Lower lobe of right lung (tissue), 2 donors: ENCODE measurements at regions not wholly inside any gene's neighbourhood (a gene's known extent, or its start where the extent isn't known, plus 50 kb on each side); places are given as distances from the start of the nearest gene placed in this dataset.
A peak's percentile ranks its signal among the peaks of the same experiment; 100 is the strongest.

Experiments used
- ATAC-seq, 2 donors: fragments of 200-7000 bp; cut with Tn5 transposase; one replicate each; pipeline ENCODE4 v1.9.1; 2020 to 2022; ENCODE audit warnings: mild to moderate bottlenecking in 2 of 2, moderate library complexity in 2 of 2
- DNase-seq: peaks from one replicate; pipeline ENCODE4 v3.0.0-alpha.2; 2020
- H3K27ac ChIP-seq: fragments of 200-600 bp; one replicate; pipeline ENCODE4 v1.8.0; 2022
- H3K27me3 ChIP-seq: fragments of 200-600 bp; one replicate; pipeline ENCODE4 v1.8.0; 2022; ENCODE audit warnings: low read depth
- H3K36me3 ChIP-seq: fragments of 200-600 bp; one replicate; pipeline ENCODE4 v1.8.0; 2022; ENCODE audit warnings: mild to moderate bottlenecking
- H3K4me1 ChIP-seq: fragments of 200-600 bp; one replicate; pipeline ENCODE4 v1.8.0; 2022
- H3K4me3 ChIP-seq: fragments of 200-600 bp; one replicate; pipeline ENCODE4 v1.8.0; 2022; ENCODE audit warnings: mild to moderate bottlenecking
- H3K9me3 ChIP-seq: fragments of 200-600 bp; one replicate; pipeline ENCODE4 v1.8.0; 2022
- intact Hi-C: fragments of 100-400 bp; cut with DNase I; formaldehyde crosslinking; loops from one replicate; pipeline ENCODE4 v1.11.0; 2022
- TF ChIP-seq, protein P1 (sequence below): fragments of 200-600 bp; IDR thresholded peaks from one replicate; pipeline ENCODE4 v1.8.0; 2022; ENCODE audit warnings: antibody characterized with exemption, mild to moderate bottlenecking
- donor health status: DM: no; HTN: yes; CAD: no; lungs with severe emphysema.

DNA sequence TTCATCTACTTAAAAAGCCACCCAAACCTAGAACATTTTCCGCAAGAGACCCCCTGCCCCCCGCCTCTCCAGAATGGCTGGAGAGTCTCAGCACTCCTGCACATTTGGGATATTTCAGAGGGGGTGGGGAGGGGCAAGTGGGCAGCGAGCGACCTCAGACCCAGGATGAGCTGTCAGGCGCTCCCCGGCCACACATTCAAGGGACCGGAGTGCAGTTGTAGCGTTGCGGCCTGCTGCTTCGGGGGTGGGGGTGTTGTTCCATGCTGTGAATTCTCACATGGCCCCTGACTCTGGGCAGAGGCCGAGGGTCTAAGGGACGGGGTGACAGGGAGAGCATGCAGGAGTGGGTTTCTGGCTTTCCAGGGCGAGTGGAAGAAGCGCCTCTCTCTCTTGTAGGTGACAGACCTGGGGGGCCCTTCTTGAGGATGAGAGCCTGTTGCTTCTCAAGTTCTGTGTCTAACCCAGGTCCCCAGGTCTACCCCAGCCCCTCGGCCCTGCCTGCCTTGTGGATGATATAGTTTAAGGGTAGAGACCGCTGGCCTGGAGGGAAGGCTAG is 231.2 kb downstream of the SEC14L1 start:
- no peak for ATAC-seq
- TF ChIP-seq, protein P1, sequence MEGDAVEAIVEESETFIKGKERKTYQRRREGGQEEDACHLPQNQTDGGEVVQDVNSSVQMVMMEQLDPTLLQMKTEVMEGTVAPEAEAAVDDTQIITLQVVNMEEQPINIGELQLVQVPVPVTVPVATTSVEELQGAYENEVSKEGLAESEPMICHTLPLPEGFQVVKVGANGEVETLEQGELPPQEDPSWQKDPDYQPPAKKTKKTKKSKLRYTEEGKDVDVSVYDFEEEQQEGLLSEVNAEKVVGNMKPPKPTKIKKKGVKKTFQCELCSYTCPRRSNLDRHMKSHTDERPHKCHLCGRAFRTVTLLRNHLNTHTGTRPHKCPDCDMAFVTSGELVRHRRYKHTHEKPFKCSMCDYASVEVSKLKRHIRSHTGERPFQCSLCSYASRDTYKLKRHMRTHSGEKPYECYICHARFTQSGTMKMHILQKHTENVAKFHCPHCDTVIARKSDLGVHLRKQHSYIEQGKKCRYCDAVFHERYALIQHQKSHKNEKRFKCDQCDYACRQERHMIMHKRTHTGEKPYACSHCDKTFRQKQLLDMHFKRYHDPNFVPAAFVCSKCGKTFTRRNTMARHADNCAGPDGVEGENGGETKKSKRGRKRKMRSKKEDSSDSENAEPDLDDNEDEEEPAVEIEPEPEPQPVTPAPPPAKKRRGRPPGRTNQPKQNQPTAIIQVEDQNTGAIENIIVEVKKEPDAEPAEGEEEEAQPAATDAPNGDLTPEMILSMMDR = no peak
- Histone ChIP-seq H3K27ac (peak overlapping the region; percentile 83), H3K36me3 (no peaks in the 10 kb centered on the region), H3K9me3 (no peaks in the 10 kb centered on the region), H3K4me3 (peak overlapping the region; percentile 78), H3K27me3 (no peaks in the 10 kb centered on the region), H3K4me1 (peaks cover 64% of the 10 kb centered on the region)
- no peak for DNase-seq
- intact Hi-C loops = no loop called here

DNA sequence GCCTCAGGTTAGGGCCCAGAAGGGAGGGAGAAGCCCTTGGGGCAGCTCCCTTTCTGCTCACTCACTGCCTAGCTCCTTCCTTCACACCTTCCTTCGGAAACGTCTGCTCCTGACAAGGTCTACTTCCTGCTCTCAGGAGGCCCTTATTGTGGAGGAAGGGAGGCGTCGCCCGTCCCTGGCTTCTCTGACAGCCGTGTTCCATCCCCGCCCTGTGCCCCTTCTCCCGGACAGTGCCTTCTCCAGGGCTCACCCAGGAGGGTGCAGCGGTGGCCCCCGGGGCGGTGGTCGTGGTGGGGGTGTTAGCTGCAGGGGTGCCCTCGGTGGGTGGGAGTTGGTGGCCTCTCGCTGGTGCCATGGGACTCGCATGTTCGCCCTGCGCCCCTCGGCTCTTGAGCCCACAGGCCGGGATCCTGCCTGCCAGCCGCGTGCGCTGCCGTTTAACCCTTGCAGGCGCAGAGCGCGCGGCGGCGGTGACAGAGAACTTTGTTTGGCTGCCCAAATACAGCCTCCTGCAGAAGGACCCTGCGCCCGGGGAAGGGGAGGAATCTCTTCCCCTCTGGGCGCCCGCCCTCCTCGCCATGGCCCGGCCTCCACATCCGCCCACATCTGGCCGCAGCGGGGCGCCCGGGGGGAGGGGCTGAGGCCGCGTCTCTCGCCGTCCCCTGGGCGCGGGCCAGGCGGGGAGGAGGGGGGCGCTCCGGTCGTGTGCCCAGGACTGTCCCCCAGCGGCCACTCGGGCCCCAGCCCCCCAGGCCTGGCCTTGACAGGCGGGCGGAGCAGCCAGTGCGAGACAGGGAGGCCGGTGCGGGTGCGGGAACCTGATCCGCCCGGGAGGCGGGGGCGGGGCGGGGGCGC is 231.9 kb downstream of the SEC14L1 start:
- ATAC-seq (peak; percentile 57 to 70), DNase-seq (peak; percentile 86)
- Histone ChIP-seq H3K27ac (peak overlapping the region; percentile 83), H3K9me3 (no peaks in the 10 kb centered on the region), H3K4me3 (peak overlapping the region; percentile 78), H3K4me1 (peaks cover 67% of the 10 kb centered on the region), H3K36me3 (no peaks in the 10 kb centered on the region), H3K27me3 (no peaks in the 10 kb centered on the region)
- intact Hi-C loops = no loop called here
- TF ChIP-seq, protein P1 = peak; percentile 6

DNA sequence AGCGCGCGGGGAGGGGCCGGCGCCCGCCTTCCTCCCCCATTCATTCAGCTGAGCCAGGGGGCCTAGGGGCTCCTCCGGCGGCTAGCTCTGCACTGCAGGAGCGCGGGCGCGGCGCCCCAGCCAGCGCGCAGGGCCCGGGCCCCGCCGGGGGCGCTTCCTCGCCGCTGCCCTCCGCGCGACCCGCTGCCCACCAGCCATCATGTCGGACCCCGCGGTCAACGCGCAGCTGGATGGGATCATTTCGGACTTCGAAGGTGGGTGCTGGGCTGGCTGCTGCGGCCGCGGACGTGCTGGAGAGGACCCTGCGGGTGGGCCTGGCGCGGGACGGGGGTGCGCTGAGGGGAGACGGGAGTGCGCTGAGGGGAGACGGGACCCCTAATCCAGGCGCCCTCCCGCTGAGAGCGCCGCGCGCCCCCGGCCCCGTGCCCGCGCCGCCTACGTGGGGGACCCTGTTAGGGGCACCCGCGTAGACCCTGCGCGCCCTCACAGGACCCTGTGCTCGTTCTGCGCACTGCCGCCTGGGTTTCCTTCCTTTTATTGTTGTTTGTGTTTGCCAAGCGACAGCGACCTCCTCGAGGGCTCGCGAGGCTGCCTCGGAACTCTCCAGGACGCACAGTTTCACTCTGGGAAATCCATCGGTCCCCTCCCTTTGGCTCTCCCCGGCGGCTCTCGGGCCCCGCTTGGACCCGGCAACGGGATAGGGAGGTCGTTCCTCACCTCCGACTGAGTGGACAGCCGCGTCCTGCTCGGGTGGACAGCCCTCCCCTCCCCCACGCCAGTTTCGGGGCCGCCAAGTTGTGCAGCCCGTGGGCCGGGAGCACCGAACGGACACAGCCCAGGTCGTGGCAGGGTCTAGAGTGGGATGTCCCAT is 232.8 kb downstream of the SEC14L1 start:
- no peaks in the 10 kb centered on the region for H3K9me3 ChIP-seq
- ATAC-seq (peak; percentile 6 to 27), DNase-seq (peak; percentile 72)
- intact Hi-C loops = no loop called here
- no peaks in the 10 kb centered on the region for H3K36me3 ChIP-seq
- peak overlapping the region; percentile 78 for H3K4me3 ChIP-seq
- no peaks in the 10 kb centered on the region for H3K27me3 ChIP-seq
- H3K27ac ChIP-seq = peak overlapping the region; percentile 83
- TF ChIP-seq, protein P1 = no peak
- peaks cover 76% of the 10 kb centered on the region for H3K4me1 ChIP-seq

DNA sequence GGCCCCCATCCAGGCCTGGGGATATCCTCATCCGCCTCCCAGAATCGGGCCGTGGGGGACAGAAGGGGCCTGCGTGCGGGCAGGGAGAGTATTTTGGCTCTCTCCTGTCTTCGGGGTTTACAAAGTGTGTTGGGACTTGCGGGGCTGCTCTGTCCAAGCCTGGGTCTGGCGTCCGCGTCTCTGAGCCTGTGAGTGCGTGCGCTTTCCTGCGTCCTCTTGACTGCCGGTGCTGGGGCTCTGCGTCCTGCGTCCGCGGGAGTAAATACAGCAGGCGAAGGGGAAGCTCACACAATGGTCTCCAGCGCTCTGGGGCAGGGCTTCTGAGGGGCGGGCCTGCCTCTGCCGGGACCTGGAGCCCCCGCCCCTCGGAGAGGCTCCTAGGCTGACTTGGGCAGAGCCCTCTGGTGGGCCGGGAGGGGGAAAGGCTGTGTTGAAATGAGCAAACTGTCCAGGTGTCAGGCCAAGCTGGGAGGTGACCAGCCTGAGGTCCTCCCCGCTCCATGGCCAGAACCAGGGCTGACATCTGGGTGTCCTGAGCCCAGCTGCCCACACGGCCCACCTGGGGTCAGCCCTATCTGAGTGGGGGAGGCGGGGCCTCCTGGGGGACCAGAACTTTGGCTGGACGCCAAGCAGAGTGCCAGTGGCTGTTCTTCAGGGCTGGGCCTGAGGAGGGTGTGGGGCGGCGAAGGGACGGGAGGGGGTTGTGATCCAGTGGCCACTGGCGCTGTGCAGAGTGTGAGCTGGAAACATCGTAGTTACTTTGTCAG is 233.6 kb downstream of the SEC14L1 start:
- TF ChIP-seq, protein P1 = peak; percentile 45
- DNase-seq (peak; percentile 88), ATAC-seq (peak; percentile 76 to 82)
- H3K36me3 ChIP-seq = no peaks in the 10 kb centered on the region
- peak overlapping the region; percentile 78 for H3K4me3 ChIP-seq
- intact Hi-C loops = no loop called here
- peaks cover 84% of the 10 kb centered on the region for H3K4me1 ChIP-seq
- H3K27ac ChIP-seq = peak overlapping the region; percentile 83
- no peaks in the 10 kb centered on the region for H3K9me3 ChIP-seq
- no peaks in the 10 kb centered on the region for H3K27me3 ChIP-seq
